Dermis microvascular lymphatic vessel endothelial cell (primary cell): ENCODE measurements at regions not wholly inside any gene's neighbourhood (a gene's known extent, or its start where the extent isn't known, plus 50 kb on each side); places are given as distances from the start of the nearest gene placed in this dataset.

ENCODE experiments used
- DNase-seq, 2 donors: peaks; one replicate each; pipeline versions ENCODE4 v3.0.0 to v3.0.0-alpha.2; 2010; ENCODE audit warnings: low read depth in 2 of 2

DNA sequence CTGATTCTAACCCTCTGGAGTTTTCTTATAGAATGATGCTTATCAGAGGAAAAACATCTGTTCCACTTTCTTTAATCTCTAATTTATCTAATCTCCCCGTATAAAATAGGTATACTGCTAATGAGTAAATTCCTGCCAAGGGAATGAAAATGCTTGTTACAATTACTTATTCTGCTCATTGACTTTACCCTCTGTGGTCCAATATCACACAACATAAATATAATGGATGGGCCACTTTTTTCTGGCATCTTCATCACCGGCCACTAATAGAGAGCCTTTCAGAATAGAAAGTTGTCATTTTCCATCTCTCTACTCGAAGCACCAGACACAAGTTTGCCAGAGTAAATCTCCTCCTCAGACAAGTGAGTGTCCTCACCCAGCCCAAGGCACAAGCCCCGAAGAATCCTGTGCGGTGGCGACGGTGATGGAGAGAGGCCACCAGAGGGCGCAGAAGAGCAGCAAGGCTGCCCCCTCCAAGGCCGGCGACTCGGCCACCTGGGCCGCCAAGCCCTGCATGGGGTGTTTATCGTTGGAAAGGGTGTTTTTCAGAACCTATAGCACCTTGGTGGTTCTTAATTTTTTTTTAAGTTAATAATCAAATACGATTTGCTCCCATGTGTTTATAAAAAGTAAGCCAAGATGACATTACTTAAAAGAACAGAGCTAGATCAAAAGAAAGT, 212.9 kb upstream of the ARID1B start:
- DNase-seq: peak; percentile 30 to 61

DNA sequence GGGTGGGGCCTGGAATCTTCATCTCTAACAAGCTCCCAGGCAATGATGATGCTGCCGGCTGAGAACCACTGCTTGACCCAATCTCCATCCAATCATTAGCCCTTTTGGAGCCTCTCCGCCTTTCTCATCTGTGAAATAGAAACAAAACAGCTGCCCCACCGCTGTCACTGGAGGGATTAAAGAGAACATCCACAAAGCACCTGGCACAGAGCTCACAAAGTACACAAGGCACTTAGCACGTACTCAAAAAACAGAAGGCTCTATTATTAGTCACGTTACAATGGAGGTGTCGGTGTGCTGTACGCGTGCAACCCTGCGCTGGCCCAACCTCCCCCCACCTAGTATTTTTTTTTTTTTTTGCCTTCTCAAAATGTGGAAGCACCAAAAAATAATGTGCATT, 213.5 kb upstream of the ARID1B start:
- DNase-seq: no peak

DNA sequence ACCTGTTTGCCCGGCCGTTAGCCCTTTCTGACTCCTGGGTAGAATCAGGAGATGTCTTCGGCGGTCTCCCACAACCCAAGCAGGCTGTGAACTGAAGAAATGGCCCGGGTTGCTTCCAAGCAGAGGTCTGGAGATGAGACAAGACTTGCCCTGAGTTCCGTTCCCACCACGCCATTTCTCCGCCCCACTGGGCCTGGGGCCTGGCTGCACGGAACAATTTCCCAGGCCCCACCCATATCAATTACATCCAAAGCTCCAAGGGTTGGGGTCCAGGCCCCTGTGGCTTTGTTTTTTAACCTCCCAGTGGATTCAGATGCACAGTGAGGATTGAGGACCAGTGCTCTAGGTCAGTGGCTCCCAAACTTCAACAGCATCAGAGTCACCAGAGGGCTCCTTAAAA, 214.5 kb upstream of the ARID1B start:
- DNase-seq: no peak

DNA sequence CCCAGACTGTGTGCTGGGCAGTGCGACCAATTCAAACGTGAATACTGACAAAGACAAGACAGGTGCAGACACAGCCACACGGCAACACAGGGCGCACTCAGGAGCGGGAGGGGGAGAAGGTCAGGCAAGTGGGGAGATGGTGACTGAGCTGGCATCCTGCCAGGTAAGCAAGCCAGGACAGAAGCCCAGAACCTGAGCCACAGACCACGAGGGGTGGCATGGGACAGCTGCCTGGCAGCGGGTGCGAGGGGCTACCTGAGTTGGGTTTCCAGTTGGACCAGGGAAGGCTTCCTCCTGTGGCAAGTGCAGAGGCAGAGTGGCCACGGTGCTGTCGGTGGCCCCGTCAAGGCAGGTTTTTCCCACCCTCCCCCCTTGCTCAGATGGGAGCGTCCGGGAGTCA, 215.2 kb upstream of the ARID1B start:
- DNase-seq: no peak

DNA sequence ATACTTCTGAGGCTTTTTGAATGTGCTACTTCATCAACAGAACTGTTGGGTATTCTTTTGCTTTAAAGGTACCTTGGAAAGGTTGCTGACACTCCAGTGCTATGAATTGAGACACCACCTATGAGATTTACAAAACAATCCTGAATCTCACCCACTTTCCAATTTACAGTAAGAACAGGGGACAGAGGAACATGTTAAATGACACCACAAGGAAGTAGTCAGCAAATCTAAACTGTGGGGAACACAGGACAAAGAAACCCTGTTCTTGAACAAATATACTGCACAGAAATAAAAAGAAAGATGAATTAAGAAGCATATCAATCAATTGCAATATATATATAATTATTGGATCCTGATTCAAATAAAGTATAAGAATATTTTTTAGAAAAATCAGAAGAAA, 216.7 kb upstream of the ARID1B start:
- no peak for DNase-seq

DNA sequence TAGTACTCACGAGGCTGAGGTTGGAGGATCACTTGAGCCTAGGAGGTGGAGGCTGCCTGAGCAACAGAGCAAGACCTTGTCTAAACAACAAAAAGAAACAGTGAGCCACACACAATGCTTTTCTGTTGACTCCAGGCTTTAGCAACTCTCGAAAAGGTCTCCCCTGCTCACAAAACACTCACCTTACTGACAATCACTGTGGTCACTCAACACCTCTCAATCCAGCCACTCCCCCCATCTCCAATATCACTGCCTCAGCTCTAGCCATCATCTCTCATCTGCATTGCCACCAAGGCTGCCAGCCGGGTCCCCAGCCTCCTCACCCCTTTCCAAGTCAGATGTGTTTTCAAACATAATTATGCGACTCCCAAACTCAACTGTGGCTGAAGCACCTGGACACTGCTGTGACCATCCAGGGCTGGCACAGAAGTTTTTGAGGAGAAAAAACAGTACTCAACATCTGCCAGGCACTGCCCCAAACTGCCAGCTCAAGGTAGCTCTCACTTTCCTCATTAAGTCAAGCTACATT, 218.0 kb upstream of the ARID1B start:
- no peak for DNase-seq

DNA sequence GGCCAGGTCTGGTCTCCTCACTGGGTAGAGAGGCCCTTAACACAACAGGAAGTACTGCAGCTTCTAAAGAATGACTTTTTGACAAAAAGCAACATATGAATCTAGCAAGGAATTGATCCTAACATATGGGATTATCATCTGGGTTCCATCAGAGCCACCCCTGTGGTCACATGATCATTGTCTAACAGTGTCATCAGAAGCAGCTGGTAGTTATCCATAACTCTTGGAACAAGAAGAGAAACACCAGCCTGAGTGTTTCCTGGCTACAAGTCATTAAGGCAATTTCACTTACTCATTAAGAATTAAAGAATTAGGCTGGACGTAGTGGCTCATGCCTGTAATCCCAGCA, 219.3 kb upstream of the ARID1B start:
- no peak for DNase-seq

DNA sequence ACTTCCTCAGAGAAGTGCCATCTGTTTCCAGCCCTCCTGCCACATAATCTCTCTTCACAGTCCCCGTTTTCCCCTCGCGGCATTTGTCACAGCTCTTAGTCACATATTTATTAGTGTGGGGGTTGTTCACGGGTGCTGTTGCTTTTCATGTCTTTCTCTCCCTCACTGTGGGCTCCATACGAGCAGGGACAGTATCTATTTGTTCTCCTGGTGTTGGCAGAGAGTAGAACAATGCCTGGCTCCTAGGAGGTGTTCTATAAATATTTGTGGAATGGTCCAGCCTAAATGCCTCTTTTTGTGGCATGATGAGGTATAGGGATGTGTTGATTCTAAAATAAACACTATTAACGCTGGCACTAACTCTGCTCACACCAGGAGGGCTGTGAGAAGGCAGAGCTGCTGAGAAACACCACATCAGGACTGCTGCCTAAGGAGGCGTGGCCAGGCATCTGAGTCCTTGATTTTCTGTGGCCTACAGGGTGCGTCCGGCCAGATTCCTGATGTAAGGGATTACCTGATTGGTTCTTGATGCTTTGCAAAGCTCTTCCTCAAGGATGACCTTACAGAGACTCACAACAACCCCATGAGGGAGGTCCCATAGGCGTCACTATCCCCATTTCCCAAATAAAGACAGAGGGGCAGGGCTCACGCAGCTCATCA, 219.8 kb upstream of the ARID1B start:
- DNase-seq: no peak

DNA sequence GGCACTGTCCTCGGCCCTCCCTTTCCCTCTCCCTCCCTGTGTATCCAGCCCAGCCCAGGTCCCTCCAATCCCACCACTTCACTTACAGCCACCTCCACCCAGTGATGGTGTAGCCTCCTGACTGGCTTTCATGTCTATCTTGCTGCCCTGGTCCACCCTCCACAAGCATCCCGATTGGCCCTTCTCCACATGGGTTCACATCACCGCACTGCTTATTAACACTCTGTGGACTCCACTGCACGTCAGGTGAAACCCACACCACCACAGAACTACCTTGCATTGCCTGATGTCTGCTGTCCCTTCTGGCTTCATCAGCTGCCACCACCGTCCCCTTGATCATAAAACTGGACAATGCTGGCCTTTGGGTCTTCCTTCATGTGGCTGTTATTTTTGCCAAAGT, 220.4 kb upstream of the ARID1B start:
- no peak for DNase-seq

DNA sequence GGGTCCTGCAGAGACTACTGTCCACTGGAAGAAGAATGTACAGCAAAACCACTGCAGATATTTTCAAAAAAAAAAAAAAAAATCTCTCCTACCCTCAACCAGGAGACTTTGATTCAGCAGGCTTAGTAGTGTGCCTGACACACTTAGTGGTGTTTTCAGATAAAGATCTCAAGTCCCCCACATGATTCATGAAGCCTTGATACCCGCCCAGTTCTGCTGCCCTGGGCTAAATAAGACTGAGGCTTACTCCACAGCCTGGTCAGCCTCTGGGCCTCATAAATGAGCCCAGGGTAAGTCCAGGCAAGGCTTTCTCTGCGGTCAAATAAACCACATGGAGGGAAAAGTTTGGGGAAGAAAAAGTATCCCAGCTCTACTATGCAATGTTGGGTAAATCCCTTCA, 222.1 kb upstream of the ARID1B start:
- DNase-seq: no peak

DNA sequence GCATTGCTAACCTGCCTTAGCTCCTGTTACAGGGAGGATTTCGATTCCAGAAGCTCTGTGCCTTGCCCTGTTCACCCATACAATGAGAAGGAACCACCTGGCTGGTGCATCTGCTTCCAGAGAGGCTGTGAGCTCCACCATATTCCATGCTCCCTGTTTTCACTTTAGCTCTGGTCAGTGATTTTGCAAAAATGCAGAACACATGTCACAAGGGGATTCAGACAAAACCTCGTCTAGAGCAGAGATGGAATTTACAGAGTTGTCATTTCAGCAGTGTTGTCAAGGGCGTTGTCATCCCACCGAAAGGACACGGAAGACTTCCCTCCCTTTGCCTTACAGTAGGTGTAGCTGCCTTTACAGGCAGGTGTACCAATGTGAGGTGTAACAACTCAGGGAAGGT, 223.0 kb upstream of the ARID1B start:
- DNase-seq: no peak

DNA sequence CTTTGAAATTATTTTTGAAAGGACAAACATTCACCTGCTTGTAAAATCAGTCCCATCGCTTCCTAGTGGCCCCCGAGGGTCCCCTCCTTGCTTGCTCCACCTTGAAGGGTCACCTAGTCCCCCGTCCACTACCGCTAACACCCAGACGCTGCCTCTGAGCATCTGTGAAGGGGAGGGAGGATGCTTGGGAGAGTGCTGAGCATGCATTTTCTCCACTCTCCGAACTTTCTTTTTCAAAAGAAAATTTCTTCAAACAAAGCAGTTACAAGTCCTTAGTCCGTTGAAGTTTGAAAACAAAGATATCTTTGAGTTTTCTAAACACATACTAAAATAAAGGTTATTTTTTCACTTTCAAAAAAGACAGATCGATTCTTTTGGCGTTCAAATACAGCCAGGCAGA, 224.3 kb upstream of the ARID1B start:
- DNase-seq: no peak

DNA sequence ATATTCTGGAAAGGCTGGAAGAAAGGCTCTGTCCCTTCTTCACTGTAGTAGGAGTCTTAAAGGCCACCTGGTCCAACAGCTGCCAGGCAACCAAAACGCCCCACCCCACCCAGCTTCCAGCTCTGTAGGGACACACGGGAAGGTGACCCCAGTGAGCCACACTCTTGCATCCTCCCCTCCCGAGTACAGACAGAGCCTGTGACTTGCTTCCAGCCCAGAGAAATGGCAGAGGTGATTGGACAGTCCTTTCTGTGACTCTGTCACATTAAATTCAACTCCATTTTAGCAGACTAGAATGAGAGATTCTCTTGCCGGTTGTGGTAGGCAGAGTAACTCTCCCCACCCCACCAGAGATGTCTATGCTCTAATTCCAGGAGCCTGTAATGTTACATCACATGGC, 226.2 kb upstream of the ARID1B start:
- no peak for DNase-seq

DNA sequence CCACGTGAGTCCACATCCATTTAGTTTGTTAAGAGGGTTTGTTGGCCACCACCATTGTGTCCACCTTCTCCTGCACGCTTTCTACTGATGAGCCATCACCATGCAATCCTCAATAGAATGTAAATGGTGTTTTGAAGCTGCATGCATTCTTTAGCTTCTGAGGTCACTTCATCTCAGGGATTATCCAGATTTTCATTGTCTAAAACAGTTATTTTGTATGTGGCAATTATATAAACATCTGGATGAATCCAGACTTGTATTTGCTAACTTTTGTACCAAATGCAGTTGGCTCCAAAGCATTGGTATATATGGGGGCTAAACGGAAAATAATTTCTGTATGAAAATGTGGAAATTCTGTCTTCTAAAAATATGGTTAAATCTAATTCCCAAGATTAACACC, 231.2 kb upstream of the ARID1B start:
- no peak for DNase-seq

DNA sequence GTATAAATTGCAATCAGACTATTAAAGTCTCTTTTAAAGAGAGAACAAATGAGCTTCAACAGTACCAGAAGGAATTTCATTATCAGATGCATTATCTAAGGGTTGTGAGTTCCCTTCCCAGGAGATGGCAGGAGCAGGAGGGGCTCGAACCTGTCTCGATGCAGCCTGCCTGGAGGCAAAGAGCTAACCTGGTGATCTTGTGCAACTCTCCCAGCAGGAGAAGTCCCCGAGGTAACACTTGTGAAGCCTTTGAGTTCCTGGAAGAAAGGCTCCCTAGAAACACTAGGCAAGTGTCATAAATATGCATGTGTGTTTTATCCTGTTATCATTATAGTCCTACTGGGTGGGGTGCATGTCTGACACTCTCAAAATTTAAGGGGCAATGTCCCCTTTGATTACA, 232.2 kb upstream of the ARID1B start:
- no peak for DNase-seq

DNA sequence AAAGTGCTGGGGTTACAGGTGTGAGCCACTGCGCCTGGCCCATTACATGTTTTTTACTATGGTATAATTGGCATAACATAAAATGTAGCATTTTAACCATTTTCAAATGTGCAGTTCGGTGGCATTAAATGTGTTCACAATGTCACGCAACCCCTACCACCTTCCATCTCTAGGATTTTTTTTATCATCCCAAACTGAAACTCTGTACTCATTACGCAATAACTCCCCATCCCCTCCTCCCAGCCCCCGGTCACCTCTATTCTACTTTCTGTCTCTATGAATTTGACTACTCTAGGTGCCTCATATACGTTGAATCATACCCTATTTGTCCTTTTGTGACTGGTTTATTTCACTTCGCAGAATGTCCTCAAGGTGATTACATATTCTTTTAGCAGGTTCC, 233.1 kb upstream of the ARID1B start:
- DNase-seq: no peak

DNA sequence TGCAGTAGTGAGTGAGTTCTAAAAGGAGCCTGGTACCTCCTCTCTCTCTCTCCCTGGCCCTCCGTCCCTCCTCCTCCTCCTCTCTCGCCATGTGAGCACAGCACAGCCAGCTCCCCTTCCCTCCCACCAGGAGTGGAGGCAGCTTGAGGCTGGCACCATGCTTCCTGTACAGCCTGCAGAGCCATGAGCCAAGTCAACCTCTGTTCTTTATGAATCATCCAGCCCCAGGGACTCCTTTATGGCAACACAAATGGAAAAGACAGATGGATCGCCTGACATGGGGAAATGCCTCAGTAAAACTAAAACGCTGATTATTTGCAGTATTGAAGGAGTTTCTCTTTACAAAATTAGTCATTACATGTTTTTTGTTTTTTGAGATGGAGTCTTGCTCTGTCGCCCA, 233.7 kb upstream of the ARID1B start:
- DNase-seq: no peak

DNA sequence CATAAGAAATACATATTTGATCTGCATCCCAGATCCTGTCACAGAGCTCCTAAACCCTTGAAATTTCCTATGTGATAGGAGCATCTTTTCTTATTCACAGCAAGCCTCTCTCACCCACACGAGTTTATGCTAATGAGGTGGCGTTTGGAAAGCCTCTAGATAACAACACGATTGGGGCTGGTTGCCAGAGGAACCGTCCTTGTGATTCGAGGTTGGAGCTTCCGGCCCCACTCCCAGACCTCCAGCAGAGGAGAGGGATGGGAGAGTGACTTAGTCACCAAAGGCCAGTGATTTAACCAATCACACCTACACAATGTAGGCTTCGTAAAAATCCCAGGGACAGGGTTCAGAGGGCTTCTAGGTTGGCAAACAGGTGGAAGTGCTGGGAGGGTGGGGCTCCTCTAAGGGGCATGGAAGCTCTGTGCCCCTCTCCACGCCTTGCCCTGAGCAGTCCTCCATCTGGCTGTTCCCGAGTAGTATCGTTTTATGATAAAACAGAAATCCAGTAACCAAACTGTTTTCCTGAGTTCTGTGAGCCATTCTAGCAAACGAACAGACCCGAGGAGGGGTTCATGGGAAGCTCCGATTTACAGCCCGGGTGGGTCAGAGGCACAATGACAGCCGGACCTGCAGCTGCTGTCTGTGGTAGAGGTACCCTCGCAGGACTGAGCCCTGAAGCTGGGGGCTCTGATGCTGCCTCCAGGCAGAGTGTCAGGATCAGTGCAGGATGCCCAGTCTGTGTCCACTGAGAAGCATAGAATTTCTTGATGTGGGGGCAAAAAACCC, 238.1 kb upstream of the ARID1B start:
- no peak for DNase-seq

DNA sequence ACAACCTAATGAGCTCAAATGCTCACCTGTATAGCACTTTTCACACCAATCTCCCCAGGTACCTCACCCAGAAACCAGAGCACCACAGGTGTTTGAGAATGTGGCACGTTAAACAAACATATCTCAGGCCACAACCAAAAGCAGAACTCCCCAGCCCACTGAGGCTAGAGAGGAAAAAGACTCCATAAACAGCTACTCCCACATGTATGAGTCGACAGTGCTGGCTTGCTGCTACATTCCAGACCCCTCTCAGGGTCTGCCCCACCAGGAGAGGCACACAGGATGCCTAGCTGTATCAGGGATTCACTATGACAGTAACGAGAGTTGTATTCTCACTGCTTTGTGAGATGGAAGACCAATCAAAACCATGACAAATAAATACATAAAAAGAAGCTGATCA, 242.6 kb upstream of the ARID1B start:
- no peak for DNase-seq

DNA sequence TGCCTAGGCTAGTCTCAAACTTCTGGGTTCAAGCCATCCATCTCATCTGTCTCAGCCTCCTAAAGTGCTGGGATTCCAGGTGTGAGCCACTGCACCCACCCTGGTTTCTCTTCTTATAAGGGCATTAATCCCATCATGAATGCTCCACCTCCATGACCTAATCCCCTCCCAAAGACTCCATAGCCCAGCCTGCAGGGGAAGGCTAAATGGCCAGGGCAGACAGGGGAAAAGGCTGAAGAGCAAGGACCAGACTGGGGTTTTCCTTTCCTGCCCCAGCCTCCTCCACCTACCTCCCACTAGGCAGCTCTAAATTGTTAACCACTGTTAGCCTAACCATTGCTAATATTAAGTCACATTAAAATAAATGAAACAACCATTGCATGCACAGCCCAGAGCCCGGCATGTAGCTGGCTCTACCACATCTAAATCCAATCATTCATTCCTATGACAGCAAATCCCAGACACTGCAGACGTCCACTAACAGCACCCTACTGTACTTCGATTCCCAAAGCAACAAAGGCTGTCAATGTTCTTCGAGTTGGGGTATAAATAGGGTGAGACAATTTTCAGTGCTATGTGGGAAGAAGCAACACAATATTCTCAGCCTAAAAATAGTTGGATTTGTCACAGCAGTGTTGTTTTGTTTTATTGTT, 243.2 kb upstream of the ARID1B start:
- DNase-seq: no peak

DNA sequence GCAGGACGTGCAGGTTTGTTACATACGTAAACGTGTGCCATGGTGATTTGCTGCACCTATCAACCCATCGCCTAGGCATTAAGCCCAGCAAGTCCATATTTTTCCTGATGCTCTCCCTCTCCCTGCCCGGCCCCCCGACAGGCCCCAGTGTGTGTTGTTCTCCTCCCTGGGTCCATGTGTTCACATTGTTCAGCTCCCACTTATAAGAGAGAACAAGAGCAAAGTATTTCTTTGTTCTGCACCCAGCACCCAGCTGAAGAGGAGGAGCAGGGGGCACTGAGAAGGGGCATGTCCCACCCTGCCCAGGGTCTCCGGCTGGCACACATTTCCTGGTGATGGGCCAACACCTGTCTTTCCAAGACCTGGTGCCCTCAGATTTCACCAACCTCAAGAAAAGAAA, 251.1 kb upstream of the ARID1B start:
- DNase-seq: no peak

DNA sequence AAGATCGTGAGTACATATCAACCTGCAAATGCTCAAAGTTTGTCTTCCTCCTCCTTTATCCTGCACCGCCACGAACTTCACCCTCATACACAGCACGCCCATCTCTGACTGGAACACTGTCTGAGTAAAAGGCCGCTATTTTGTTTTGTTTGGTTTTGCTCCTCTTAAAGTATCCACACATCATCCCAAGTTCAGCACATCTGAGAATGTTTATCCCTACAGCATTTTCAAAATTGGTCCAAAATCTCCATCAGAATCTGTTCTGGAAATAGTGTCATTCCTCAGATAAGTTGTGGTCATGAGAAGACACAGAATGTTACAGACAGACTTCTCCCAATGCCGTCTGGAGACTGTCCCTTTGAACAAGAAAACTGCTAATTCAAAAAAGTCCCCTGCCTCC, 251.6 kb upstream of the ARID1B start:
- no peak for DNase-seq
